ENCODE measurements at regions not wholly inside any gene's neighbourhood (a gene's known extent, or its start where the extent isn't known, plus 50 kb on each side); places are given as distances from the start of the nearest gene placed in this dataset.

DNA sequence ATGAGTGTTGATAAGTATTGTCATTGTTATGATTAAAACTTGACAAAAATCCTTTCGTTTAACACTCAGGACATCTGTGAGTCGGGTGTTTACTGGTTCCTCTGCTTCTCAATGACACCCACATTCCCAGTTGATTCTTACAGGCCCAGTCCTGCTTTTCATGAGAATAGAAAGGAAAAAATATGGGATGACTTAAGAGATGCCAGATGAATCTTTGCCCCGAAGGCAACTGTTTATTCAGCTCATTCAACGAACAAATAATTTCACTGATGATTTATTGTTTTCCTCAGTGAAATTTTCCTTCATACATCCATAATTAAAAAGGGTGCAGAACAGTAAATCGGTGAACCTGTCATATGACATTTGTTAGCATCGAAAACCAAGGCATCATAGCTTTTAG lies 452.4 kb upstream of the WWC1 start:
- H2AK5ac ChIP-seq (ENCODE audit: low read length): no peak overlapping the region
- no peaks in the 10 kb centered on the region for H3K36me3 ChIP-seq (ENCODE audit: control insufficient read depth in 1 of 2, insufficient read depth in 2 of 2, low read length in 2 of 2)
- no CpG with 5 or more reads among the region's 6 CpGs for WGBS (ENCODE audit: extremely low coverage, insufficient coverage, insufficient read length)
- no peak overlapping the region for H3K9ac ChIP-seq (ENCODE audit: low read length)
- no peaks in the 10 kb centered on the region for H3K27me3 ChIP-seq (ENCODE audit: insufficient read depth, low read length)
- no peak overlapping the region for H2AFZ ChIP-seq (ENCODE audit: insufficient read depth, low read length, poor library complexity)
- no peaks in the 10 kb centered on the region for H3K79me2 ChIP-seq (ENCODE audit: control insufficient read depth, insufficient read depth, low read length, poor library complexity)
- no peak overlapping the region for H3K4ac ChIP-seq (ENCODE audit: low read depth, low read length)
- H3K23ac ChIP-seq (ENCODE audit: low read length): no peak overlapping the region
- H3K14ac ChIP-seq (ENCODE audit: low read length): no peak overlapping the region
- no peak overlapping the region for H2BK12ac ChIP-seq (ENCODE audit: low read length)
- H4K91ac ChIP-seq (ENCODE audit: low read depth, low read length): no peak overlapping the region
- H3K4me1 ChIP-seq (ENCODE audit: control insufficient read depth in 1 of 2, insufficient read depth in 2 of 2, low read length in 2 of 2): no peaks in the 10 kb centered on the region
- no peaks in the 10 kb centered on the region for H3K79me1 ChIP-seq (ENCODE audit: low read length)
- H3K27ac ChIP-seq (ENCODE audit: low read depth, low read length): no peak overlapping the region
- no peak overlapping the region for H3K4me3 ChIP-seq (ENCODE audit: low read depth, low read length)
- no peak overlapping the region for H2BK5ac ChIP-seq (ENCODE audit: low read depth, low read length, poor library complexity)
- H3K4me2 ChIP-seq (ENCODE audit: low read length): no peak overlapping the region
- no peak for DNase-seq
- no peak overlapping the region for H2BK120ac ChIP-seq (ENCODE audit: insufficient read depth, low read length, poor library complexity)
- no peak overlapping the region for H3K18ac ChIP-seq (ENCODE audit: low read length)
- H4K12ac ChIP-seq (ENCODE audit: low read depth, low read length): no peak overlapping the region
- H4K8ac ChIP-seq (ENCODE audit: low read depth, low read length): no peak overlapping the region
- no peaks in the 10 kb centered on the region for H3K9me3 ChIP-seq (ENCODE audit: insufficient read depth, low read depth, low read length)

DNA sequence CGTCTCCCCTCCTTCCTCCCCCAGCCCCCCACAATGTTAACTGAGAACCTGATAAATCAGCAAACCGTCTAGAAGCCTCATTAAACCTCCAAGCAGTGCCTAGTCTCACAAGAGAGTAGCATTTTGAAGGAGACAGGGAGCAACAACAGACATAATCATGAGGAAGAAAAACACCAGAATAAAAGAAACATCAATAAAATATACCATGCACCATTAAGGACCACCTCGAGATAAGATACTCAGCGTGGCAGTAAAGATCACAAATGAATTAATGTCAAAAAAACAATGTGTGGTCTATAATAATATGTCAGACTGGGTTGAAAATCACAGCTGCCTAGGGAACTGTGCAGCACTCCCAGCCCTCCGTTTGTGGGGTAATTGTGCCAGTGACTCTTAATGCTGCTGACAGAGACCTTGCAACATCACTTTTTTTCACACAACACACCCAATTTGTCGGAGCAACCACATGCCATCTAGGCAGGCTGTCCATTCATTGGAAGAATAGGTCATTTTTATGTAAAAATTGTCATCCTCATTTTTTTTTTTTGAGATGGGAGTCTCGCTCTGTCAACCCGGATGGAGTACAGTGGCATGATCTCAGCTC lies 450.8 kb upstream of the WWC1 start:
- H2AFZ ChIP-seq (ENCODE audit: insufficient read depth, low read length, poor library complexity): no peak overlapping the region

DNA sequence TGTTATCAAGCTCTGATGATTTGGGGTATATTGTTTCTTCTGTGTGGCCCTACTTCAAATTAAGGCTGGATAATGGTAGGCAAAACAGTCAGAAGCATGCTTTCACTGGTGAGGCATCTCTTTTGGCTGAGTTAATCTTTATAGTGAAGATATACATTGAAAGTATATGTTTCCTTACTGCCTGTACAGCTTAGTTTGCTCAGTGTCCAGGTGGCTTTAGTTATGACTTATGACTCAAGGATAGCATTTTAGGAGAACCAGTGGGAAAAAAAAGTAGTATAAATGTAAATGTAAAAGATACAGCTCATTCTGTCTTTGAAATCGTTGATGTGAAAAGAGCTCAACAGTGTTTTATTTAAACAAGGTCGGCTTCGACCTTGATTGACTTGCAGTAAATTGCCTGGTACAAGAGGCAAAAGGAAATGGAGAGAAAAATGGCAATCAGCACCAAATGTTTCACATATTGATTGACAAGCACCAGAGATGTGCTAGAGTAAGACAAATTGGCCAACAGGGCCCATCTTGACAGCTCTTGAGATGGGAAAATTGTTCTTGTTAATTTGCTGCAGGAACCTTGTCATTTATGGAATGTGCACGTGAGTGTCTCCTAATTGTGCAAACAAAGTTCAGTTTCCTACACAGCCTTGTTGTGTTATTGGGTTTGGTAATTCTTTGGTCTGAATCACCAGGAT lies 447.4 kb upstream of the WWC1 start:
- no peak overlapping the region for H2AK5ac ChIP-seq (ENCODE audit: low read length)
- H2AFZ ChIP-seq (ENCODE audit: insufficient read depth, low read length, poor library complexity): no peak overlapping the region
- H3K14ac ChIP-seq (ENCODE audit: low read length): no peak overlapping the region
- H3K4me3 ChIP-seq (ENCODE audit: low read depth, low read length): no peak overlapping the region
- no peaks in the 10 kb centered on the region for H3K4me1 ChIP-seq (ENCODE audit: control insufficient read depth in 1 of 2, insufficient read depth in 2 of 2, low read length in 2 of 2)
- H3K4me2 ChIP-seq (ENCODE audit: low read length): no peak overlapping the region
- H2BK120ac ChIP-seq (ENCODE audit: insufficient read depth, low read length, poor library complexity): no peak overlapping the region
- DNase-seq: no peak
- no peak overlapping the region for H3K27ac ChIP-seq (ENCODE audit: low read depth, low read length)
- no peaks in the 10 kb centered on the region for H3K27me3 ChIP-seq (ENCODE audit: insufficient read depth, low read length)
- H2BK12ac ChIP-seq (ENCODE audit: low read length): no peak overlapping the region
- no peak overlapping the region for H4K91ac ChIP-seq (ENCODE audit: low read depth, low read length)
- H3K9ac ChIP-seq (ENCODE audit: low read length): no peak overlapping the region
- no peaks in the 10 kb centered on the region for H3K79me2 ChIP-seq (ENCODE audit: control insufficient read depth, insufficient read depth, low read length, poor library complexity)
- no peaks in the 10 kb centered on the region for H3K36me3 ChIP-seq (ENCODE audit: control insufficient read depth in 1 of 2, insufficient read depth in 2 of 2, low read length in 2 of 2)
- no peak overlapping the region for H4K12ac ChIP-seq (ENCODE audit: low read depth, low read length)
- H3K9me3 ChIP-seq (ENCODE audit: insufficient read depth, low read depth, low read length): no peaks in the 10 kb centered on the region
- no peak overlapping the region for H3K4ac ChIP-seq (ENCODE audit: low read depth, low read length)
- H2BK5ac ChIP-seq (ENCODE audit: low read depth, low read length, poor library complexity): no peak overlapping the region
- no CpG with 5 or more reads among the region's 4 CpGs for WGBS (ENCODE audit: extremely low coverage, insufficient coverage, insufficient read length)
- no peak overlapping the region for H3K23ac ChIP-seq (ENCODE audit: low read length)
- H3K79me1 ChIP-seq (ENCODE audit: low read length): no peaks in the 10 kb centered on the region
- H4K8ac ChIP-seq (ENCODE audit: low read depth, low read length): no peak overlapping the region
- H3K18ac ChIP-seq (ENCODE audit: low read length): no peak overlapping the region

More for the DNA sequence above, 450.8 kb upstream of the WWC1 start:
- DNase-seq: no peak
- Histone ChIP-seq H2BK12ac (ENCODE audit: low read length) (no peak overlapping the region), H3K23ac (ENCODE audit: low read length) (no peak overlapping the region), H3K4me2 (ENCODE audit: low read length) (no peak overlapping the region), H4K91ac (ENCODE audit: low read depth, low read length) (no peak overlapping the region), H4K8ac (ENCODE audit: low read depth, low read length) (no peak overlapping the region), H3K79me1 (ENCODE audit: low read length) (no peaks in the 10 kb centered on the region), H2AK5ac (ENCODE audit: low read length) (no peak overlapping the region), H3K27me3 (ENCODE audit: insufficient read depth, low read length) (no peaks in the 10 kb centered on the region), H2BK5ac (ENCODE audit: low read depth, low read length, poor library complexity) (no peak overlapping the region), H3K4me3 (ENCODE audit: low read depth, low read length) (no peak overlapping the region), H3K27ac (ENCODE audit: low read depth, low read length) (no peak overlapping the region), H3K79me2 (ENCODE audit: control insufficient read depth, insufficient read depth, low read length, poor library complexity) (no peaks in the 10 kb centered on the region), H3K36me3 (ENCODE audit: control insufficient read depth in 1 of 2, insufficient read depth in 2 of 2, low read length in 2 of 2) (no peaks in the 10 kb centered on the region), H4K12ac (ENCODE audit: low read depth, low read length) (no peak overlapping the region), H3K9ac (ENCODE audit: low read length) (no peak overlapping the region), H3K14ac (ENCODE audit: low read length) (no peak overlapping the region), H3K18ac (ENCODE audit: low read length) (no peak overlapping the region), H2BK120ac (ENCODE audit: insufficient read depth, low read length, poor library complexity) (no peak overlapping the region), H3K4me1 (ENCODE audit: control insufficient read depth in 1 of 2, insufficient read depth in 2 of 2, low read length in 2 of 2) (no peaks in the 10 kb centered on the region), H3K9me3 (ENCODE audit: insufficient read depth, low read depth, low read length) (no peaks in the 10 kb centered on the region), H3K4ac (ENCODE audit: low read depth, low read length) (no peak overlapping the region)
- WGBS (ENCODE audit: extremely low coverage, insufficient coverage, insufficient read length): no CpG with 5 or more reads among the region's 8 CpGs

DNA sequence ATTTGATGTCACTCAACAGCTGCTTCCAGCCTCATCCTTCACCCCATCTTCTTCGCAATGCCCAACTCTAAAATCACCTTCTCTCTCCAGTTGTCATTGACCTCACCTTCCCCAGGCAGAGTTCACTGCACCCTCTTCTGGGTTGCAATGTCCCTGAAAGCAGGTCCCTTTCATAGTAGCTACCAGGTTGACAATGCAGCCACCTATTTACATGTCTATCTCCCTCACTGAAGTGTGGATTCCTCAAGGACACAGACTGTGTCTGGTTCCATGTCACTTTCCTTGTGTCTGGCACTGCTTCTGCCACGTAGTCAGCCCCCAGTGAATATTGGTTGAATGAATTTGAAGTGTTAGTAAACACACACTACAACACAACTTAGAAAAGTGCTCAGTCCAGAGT lies 445.5 kb upstream of the WWC1 start:
- no peak overlapping the region for H3K18ac ChIP-seq (ENCODE audit: low read length)
- H3K79me1 ChIP-seq (ENCODE audit: low read length): no peaks in the 10 kb centered on the region
- WGBS (ENCODE audit: extremely low coverage, insufficient coverage, insufficient read length): no CpG with 5 or more reads among the region's 2 CpGs
- H2BK5ac ChIP-seq (ENCODE audit: low read depth, low read length, poor library complexity): no peak overlapping the region
- no peak for DNase-seq
- no peaks in the 10 kb centered on the region for H3K4me1 ChIP-seq (ENCODE audit: control insufficient read depth in 1 of 2, insufficient read depth in 2 of 2, low read length in 2 of 2)
- H3K36me3 ChIP-seq (ENCODE audit: control insufficient read depth in 1 of 2, insufficient read depth in 2 of 2, low read length in 2 of 2): no peaks in the 10 kb centered on the region
- H2BK120ac ChIP-seq (ENCODE audit: insufficient read depth, low read length, poor library complexity): no peak overlapping the region
- no peak overlapping the region for H4K12ac ChIP-seq (ENCODE audit: low read depth, low read length)
- H4K91ac ChIP-seq (ENCODE audit: low read depth, low read length): no peak overlapping the region
- H3K9me3 ChIP-seq (ENCODE audit: insufficient read depth, low read depth, low read length): no peaks in the 10 kb centered on the region
- H3K79me2 ChIP-seq (ENCODE audit: control insufficient read depth, insufficient read depth, low read length, poor library complexity): no peaks in the 10 kb centered on the region
- H2BK12ac ChIP-seq (ENCODE audit: low read length): no peak overlapping the region
- no peak overlapping the region for H3K4me2 ChIP-seq (ENCODE audit: low read length)
- H4K8ac ChIP-seq (ENCODE audit: low read depth, low read length): no peak overlapping the region
- no peaks in the 10 kb centered on the region for H3K27me3 ChIP-seq (ENCODE audit: insufficient read depth, low read length)
- no peak overlapping the region for H3K4me3 ChIP-seq (ENCODE audit: low read depth, low read length)
- no peak overlapping the region for H2AFZ ChIP-seq (ENCODE audit: insufficient read depth, low read length, poor library complexity)
- no peak overlapping the region for H3K23ac ChIP-seq (ENCODE audit: low read length)
- H2AK5ac ChIP-seq (ENCODE audit: low read length): no peak overlapping the region
- no peak overlapping the region for H3K9ac ChIP-seq (ENCODE audit: low read length)
- no peak overlapping the region for H3K14ac ChIP-seq (ENCODE audit: low read length)
- no peak overlapping the region for H3K27ac ChIP-seq (ENCODE audit: low read depth, low read length)
- no peak overlapping the region for H3K4ac ChIP-seq (ENCODE audit: low read depth, low read length)

Data from trophoblast cell (in vitro differentiated cells and primary cell).